ENCODE measurements at regions not wholly inside any gene's neighbourhood (a gene's known extent, or its start where the extent isn't known, plus 50 kb on each side); places are given as distances from the start of the nearest gene placed in this dataset.
"Not testable (repeated sequence)": the region's sequence is repeated elsewhere in the genome, so short reads cannot be mapped to it uniquely, and the experiment has no call there.

- DNase-seq (ENCODE audit: low read depth): no peak
- H3K4me3 ChIP-seq (ENCODE audit: control insufficient read depth, low read depth, low read length): no peak overlapping the region
- TF ChIP-seq CTCF (IDR thresholded peaks at IDR 0.05; ENCODE audit: control insufficient read depth, insufficient read depth, low read depth, low read length, missing control alignments): no peak
Measured at GRCh38 chr2:208807756-208808155, 401.2 kb downstream of the PTH2R start.

- not testable (repeated sequence) for H3K4me3 ChIP-seq (ENCODE audit: control insufficient read depth, low read depth, low read length); DNase-seq (ENCODE audit: low read depth)
Measured at GRCh38 chr2:208811885-208812284, 405.3 kb downstream of the PTH2R start.

DNA sequence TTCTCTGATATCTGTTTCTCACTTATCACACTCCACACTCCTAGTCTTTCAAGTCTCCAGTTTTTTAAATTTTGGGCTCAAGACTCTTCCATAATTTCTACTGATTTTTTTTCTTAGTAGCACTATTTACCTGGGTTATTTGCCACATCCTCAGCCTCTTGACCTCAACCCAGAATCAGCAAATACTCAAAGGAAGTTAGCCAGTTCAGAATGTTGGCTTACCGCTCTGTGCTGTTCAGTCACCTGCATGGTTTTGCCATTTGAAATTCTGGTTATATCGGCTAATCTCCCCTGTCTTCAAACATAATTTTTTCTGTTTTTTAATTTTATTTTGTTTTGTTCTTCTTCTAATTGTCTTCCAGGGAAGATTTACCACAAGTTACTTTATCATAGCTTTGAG is 412.6 kb downstream of the PTH2R start:
- TF ChIP-seq CTCF (IDR thresholded peaks at IDR 0.05; ENCODE audit: control insufficient read depth, insufficient read depth, low read depth, low read length, missing control alignments): no peak
- H3K4me3 ChIP-seq (ENCODE audit: control insufficient read depth, low read depth, low read length): no peak overlapping the region
- DNase-seq (ENCODE audit: low read depth): no peak

- H3K4me3 ChIP-seq (ENCODE audit: control insufficient read depth, low read depth, low read length): no peak overlapping the region
- DNase-seq (ENCODE audit: low read depth): no peak
- no peak for TF ChIP-seq CTCF (IDR thresholded peaks at IDR 0.05; ENCODE audit: control insufficient read depth, insufficient read depth, low read depth, low read length, missing control alignments)
Measured at GRCh38 chr2:208820014-208820688, 413.6 kb downstream of the PTH2R start.

DNA sequence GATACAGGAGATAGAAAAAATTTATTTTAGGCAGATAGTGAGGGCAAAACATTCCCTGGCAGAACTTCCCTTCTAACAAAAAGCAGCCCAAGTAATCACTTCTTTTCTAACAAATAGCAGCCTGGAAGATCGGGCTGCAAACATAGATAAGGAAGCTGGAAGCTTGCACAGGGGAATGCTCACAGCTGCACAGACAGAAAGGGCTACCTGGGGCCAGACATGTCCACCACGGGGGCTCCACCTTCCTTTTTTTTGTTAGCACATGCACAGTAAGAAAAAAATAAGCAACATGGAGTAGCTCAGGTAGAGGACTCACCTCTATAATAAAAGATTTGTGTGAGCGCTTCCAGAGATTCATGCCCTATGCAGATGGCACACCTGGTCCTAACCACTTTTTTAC is 420.5 kb downstream of the PTH2R start:
- no peak overlapping the region for H3K4me3 ChIP-seq (ENCODE audit: control insufficient read depth, low read depth, low read length)
- TF ChIP-seq CTCF (IDR thresholded peaks at IDR 0.05; ENCODE audit: control insufficient read depth, insufficient read depth, low read depth, low read length, missing control alignments): no peak
- no peak for DNase-seq (ENCODE audit: low read depth)

DNA sequence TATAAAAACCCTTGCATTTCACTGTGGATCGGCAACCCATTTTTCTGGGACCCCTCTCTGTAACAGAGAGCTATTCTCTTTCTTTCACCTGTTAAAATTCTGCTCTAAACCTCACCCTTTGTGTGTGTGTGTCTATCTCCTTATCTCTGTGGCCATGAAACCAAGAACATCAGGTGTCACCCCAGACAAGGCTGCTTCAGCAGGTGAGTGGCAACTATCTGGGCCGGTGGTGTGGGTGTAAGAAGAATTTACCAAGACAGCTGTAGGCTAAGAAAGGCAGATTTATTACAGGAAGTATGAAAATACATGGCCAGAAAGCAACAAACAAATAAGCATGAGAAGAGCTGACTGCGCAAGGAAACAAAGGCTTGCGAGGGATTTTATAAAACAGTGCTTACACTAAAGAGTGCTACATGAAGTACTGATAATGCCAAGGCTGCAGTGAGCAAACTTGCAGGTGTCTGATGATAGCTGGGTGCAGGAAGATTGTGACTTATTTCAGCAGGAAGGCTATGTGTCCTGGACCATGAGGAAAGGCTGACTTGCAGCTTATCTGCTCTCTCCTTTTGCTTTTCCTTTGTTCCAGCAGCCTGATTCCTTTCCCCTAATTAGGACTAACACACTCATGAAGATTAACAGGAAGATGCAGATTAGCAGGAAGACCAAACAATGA is 421.1 kb downstream of the PTH2R start:
- DNase-seq (ENCODE audit: low read depth): no peak
- no peak for TF ChIP-seq CTCF (IDR thresholded peaks at IDR 0.05; ENCODE audit: control insufficient read depth, insufficient read depth, low read depth, low read length, missing control alignments)
- H3K4me3 ChIP-seq (ENCODE audit: control insufficient read depth, low read depth, low read length): no peak overlapping the region

DNA sequence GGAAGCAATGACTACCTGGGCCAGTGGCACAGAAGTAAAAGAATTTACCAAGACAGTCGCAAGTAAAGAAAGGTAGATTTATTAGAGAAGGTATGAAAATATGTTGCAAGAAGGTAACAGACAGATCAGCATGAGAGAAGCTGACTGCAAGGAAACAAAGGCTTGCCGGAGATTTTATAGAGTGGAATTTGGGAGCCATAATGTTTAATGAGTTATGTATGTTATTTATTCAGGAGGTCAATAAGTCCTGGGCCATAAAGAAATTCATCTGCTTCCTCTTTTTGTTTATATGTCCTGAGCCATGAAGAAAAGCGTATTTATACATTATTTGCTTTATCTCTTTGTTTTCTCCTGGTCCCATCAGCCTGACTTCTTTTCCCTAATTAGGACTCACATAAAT is 423.6 kb downstream of the PTH2R start:
- no peak for TF ChIP-seq CTCF (IDR thresholded peaks at IDR 0.05; ENCODE audit: control insufficient read depth, insufficient read depth, low read depth, low read length, missing control alignments)
- no peak for DNase-seq (ENCODE audit: low read depth)
- no peak overlapping the region for H3K4me3 ChIP-seq (ENCODE audit: control insufficient read depth, low read depth, low read length)
